GM18868 (cell line): ENCODE measurements at regions not wholly inside any gene's neighbourhood (a gene's known extent, or its start where the extent isn't known, plus 50 kb on each side); places are given as distances from the start of the nearest gene placed in this dataset.

ENCODE experiments used
- ATAC-seq: cut with Tn5 transposase; IDR thresholded peaks from one replicate; pipeline ENCODE4 v1.9.1; 2021; ENCODE audit warnings: mild to moderate bottlenecking, moderate library complexity; ENCODE audit not compliant: unreplicated experiment

DNA sequence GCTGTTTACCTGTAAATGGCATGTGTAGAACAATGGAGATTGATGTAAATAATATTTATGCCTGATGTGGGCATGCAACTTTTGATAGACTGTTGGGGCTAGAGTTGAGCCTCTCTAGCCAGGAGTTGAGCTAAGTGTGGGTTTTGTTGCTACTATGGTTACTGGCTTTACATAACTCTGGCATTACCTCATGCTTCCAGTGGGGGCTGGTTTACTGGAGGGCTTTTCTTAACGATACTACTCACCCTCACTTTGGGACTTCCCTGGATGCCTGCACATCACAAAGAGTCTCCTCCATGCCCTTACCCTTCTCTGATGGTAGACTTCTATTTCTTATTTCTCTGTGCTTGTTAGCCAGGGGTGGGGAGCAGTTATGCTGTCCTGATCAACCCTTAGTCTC, 524.6 kb upstream of the CDH4 start:
- no peak for ATAC-seq

GRCh38 chr20:60728705-60729104, 523.4 kb upstream of the CDH4 start:
- no peak for ATAC-seq

DNA sequence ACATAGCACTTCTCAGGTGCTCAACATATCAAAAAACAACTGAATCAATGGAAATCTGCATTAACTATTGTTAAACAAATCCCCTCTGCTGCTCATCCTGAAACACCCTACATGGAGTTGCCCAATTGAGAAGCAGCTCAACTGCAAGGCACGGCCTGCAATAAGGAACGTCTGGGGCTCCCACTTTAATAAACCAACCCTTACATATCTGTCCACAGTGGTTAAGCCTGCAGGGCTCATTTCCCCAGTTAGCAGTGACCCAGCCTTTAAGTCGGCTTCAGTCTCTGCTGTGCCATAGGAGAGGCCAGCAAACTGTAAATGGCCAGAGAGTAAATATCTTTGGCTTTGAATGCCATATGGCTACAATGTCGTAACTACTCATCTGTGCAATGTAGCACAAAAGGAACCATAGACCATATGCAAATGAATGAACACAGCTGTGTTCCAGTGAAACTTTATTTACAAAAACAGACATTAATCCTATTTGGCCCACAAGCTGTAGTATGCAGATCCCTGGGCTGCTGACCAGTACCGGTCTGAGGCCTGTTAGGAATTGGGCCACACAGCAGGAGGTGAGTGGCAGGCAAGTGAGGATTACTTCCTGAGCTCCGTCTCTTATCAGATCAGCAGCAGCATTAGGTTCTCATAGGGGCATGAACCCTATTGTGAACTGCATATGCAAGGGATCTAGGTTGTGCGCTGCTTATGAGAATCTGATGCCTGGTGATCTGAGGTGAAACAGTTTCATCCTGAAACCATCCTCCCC, 522.7 kb upstream of the CDH4 start:
- ATAC-seq = no peak

GRCh38 chr20:60732322-60732721, 519.7 kb upstream of the CDH4 start:
- no peak for ATAC-seq

- ATAC-seq = no peak
Measured at GRCh38 chr20:60748086-60748485, 504.0 kb upstream of the CDH4 start.

GRCh38 chr20:60749804-60750602, 502.1 kb upstream of the CDH4 start:
- ATAC-seq = no peak

GRCh38 chr20:60750909-60751308, 501.2 kb upstream of the CDH4 start:
- no peak for ATAC-seq

- ATAC-seq = no peak
Measured at GRCh38 chr20:60751826-60752225, 500.2 kb upstream of the CDH4 start.

GRCh38 chr20:60752741-60753420, 499.2 kb upstream of the CDH4 start:
- ATAC-seq = no peak

DNA sequence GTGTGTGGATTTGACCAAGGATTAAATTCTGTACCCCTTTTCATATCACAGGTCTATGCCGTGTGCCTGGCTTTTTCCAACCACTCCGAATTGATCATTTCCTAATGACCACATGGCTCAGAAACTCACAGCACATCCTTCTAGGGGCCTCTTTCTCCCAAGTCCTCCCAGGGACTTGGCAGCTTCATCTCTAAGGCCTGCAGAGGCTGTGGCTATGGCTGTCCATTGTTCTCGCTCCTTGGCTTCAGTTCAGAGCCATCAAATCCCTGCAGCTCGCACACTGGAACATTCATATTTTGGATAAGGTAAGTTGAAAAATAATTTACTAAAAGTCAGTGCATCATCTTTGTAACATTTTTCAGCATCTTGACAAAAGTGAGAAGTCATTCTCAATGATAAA, 497.2 kb upstream of the CDH4 start:
- no peak for ATAC-seq

GRCh38 chr20:60759651-60760050, 492.4 kb upstream of the CDH4 start:
- ATAC-seq = no peak

DNA sequence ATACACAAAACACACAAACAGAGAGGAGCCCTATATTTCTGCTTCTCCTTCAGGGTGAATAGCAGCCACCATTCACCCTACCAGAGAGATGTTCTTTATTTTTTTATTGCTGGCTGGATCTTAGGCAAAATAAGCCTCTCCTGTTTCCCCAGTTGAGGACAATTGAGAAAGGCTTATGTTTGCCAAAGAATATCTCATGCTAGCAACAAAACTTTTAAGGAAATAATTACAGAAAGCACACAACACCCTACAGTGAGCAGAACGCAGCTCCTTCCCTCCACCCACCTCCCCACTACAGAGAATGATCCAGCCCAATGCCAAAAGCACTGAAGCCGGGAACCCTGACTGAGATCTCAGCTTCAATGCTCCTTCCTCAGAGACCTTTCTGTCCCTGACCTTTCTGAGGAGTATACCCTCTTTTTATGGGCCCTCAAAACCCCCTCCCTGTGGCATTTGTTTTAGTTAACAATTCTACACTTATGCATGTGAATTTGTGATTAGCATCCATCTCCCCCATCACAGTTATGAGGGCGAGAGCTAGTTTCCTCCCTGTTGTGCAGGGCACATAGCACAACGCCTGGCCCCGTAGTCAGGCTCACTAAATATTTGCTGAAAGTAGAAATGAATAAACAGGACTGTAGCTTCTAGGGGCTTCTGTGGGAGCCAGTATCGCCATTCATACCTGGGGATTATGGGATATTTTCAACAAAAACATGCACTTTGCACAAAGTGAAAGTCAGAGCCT, 491.6 kb upstream of the CDH4 start:
- no peak for ATAC-seq

DNA sequence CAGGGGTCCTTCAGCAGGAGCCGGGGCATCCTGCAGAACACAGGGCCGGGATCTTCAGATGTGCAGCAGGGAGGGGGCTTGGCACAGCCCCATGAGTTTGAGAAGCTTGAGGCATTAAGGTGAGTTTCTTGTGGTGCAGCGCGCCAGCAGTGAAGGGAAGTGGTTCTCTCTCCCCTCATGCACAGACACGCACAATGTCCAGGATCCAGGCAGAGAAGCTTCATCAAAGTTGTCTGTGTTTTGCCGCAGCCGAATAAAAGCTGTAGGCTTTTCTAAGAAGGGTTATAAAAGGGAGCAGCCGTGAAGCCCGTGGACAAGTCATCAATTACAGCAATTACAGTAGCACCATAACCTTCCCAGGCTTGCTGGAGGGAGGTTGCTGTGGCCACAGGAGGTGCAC, 491.0 kb upstream of the CDH4 start:
- ATAC-seq = no peak

GRCh38 chr20:60762386-60762785, 489.7 kb upstream of the CDH4 start:
- no peak for ATAC-seq

- ATAC-seq = no peak
Measured at GRCh38 chr20:60764328-60764727, 487.7 kb upstream of the CDH4 start.

GRCh38 chr20:60764771-60765170, 487.3 kb upstream of the CDH4 start:
- no peak for ATAC-seq

DNA sequence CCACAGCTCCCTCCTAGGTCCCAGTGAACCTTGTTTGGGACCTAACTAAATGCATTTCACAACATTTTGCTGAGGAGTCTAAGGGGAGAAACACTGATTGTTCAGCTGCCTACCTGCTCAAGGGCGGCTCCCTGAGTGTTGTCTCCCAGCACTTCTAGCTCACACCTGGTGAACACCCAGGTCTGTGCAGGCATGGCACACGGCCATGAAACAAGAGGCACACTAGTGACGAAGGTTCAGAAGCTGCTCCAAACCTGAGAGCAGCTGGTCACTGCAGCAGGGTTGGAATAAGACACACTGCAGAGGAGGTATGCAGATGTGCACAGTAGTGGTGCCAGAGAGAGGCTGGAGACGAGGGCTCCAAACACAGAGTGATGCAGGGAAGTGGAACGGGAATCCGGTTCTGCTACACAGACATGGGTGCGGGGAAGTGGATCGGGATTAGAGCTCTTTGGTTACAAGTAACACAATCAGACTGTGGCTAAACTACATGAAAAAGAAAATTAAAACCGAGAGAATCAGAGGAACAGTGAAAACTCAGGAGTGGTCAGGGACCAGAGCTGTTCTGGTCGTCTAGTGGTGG, 486.1 kb upstream of the CDH4 start:
- ATAC-seq = no peak

GRCh38 chr20:60768216-60768615, 483.8 kb upstream of the CDH4 start:
- no peak for ATAC-seq

- no peak for ATAC-seq
Measured at GRCh38 chr20:60780388-60781025, 471.6 kb upstream of the CDH4 start.

DNA sequence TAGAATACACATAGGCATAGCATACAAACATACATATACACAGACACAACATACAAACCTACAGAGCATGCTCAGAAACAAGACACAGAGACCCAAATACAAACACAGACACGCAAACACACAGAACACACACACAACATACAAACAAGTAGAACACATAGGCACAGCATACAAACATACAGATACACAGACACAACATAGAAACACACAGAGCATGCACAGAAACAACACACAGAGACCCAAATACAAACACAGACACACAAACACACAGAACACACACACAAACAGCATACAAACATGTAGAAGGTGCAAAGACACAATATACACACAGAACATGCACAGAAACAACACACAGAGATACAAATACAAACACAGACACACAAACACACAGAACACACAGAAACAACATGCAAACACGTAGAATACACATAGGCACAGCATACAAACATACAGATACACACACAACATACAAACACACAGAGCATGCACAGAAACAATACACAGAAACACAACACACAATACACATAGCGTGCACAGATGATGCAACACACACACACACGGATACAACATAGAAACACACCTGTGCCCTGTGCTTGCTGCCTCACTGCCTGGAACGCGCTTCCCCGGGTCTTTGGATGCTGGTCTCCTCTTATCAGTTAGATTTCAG, 469.0 kb upstream of the CDH4 start:
- ATAC-seq = no peak
